SK-N-SH (cell line): ENCODE measurements at regions not wholly inside any gene's neighbourhood (a gene's known extent, or its start where the extent isn't known, plus 50 kb on each side); places are given as distances from the start of the nearest gene placed in this dataset.

Source experiments
- CTCF ChIA-PET: fragments of 300-600, 350-600 bp; formaldehyde crosslinking; extraction: SDS; loops from one replicate; lab custom pipeline; 2021; lab: Yijun Ruan, JAX
- POLR2A ChIA-PET: fragments of 350-600 bp; sonication (Branson Sonifier 250); formaldehyde crosslinking; extraction: SDS; loops from one replicate; lab custom pipeline; 2020; ENCODE audit warnings: antibody characterized with exemption, inconsistent platforms; lab: Yijun Ruan, JAX
- DNase-seq: peaks from one replicate; pipeline ENCODE4 v3.0.0; 2012
- H2AFZ ChIP-seq: fragments of 200-600 bp; sonication (generic); 2 replicates; pipeline ENCODE4 v1.8.1; 2016; ENCODE audit warnings: antibody characterized with exemption, mild to moderate bottlenecking, low read depth
- H3F3A ChIP-seq: fragments of 200-600 bp; sonication (generic); replicated peaks from 2 replicates; pipeline ENCODE3; 2016; ENCODE audit warnings: antibody characterized with exemption, mild to moderate bottlenecking; ENCODE audit not compliant: insufficient read depth
- H3K27ac ChIP-seq, 2 experiments: fragments of 200-500 bp in 1 of 2; fragments of 200-600 bp in 1 of 2; sonication (Bioruptor generic) in 1 of 2; sonication (generic), shearing (Covaris generic) in 1 of 2; 2 replicates each; pipeline versions ENCODE4 v1.5.1 to v1.6.1; 2014 to 2016; ENCODE audit warnings: low read depth in 2 of 2, inconsistent platforms in 1 of 2, low read length in 1 of 2, mild to moderate bottlenecking in 1 of 2, mixed read lengths in 1 of 2
- H3K27me3 ChIP-seq: fragments of 200-600 bp; sonication (generic), shearing (Covaris generic); 2 replicates; pipeline ENCODE4 v1.6.1; 2016; ENCODE audit warnings: mixed run types; ENCODE audit not compliant: insufficient read depth
- H3K36me3 ChIP-seq, 2 experiments: fragments of 200-500 bp in 1 of 2; fragments of 200-600 bp in 1 of 2; sonication (Bioruptor generic) in 1 of 2; sonication (generic) in 1 of 2; replicated peaks in 1 of 2; 2 replicates each; pipeline versions ENCODE3 to v1.5.1; 2014 to 2016; ENCODE audit warnings: low read length in 1 of 2, mild to moderate bottlenecking in 1 of 2; ENCODE audit not compliant: insufficient read depth in 2 of 2, control insufficient read depth in 1 of 2
- H3K4me1 ChIP-seq, 2 experiments: fragments of 200-500 bp in 1 of 2; fragments of 200-600 bp in 1 of 2; sonication (Bioruptor generic) in 1 of 2; sonication (generic), shearing (Covaris generic) in 1 of 2; 2 replicates each; pipeline versions ENCODE4 v1.5.1 to v1.6.1; 2014 to 2016; ENCODE audit warnings: low read depth in 1 of 2, low read length in 1 of 2, mixed run types in 1 of 2; ENCODE audit not compliant: insufficient read depth in 2 of 2, control insufficient read depth in 1 of 2
- H3K4me2 ChIP-seq: fragments of 200-600 bp; sonication (generic), shearing (Covaris generic); 2 replicates; pipeline ENCODE4 v1.6.1; 2017; ENCODE audit warnings: mixed run types
- H3K4me3 ChIP-seq, 2 experiments: fragments of 200-500 bp in 1 of 2; fragments of 200-600 bp in 1 of 2; sonication (Bioruptor generic) in 1 of 2; sonication (generic), shearing (Covaris generic) in 1 of 2; 2 replicates each; pipeline versions ENCODE4 v1.5.1 to v1.8.1; 2014 to 2016; ENCODE audit warnings: low read depth in 2 of 2, inconsistent platforms in 1 of 2, low read length in 1 of 2, mild to moderate bottlenecking in 1 of 2, mixed read lengths in 1 of 2, moderate library complexity in 1 of 2
- H3K79me2 ChIP-seq: fragments of 200-600 bp; sonication (generic); 2 replicates; pipeline ENCODE4 v1.8.1; 2017; ENCODE audit warnings: mild to moderate bottlenecking; ENCODE audit not compliant: insufficient read depth
- H3K9ac ChIP-seq: fragments of 200-600 bp; sonication (generic); 2 replicates; pipeline ENCODE4 v1.6.1; 2017; ENCODE audit warnings: mixed run types
- H3K9me2 ChIP-seq: fragments of 200-600 bp; sonication (generic); 2 replicates; pipeline ENCODE4 v1.6.1; 2017; ENCODE audit warnings: mixed run types
- H3K9me3 ChIP-seq: fragments of 200-600 bp; sonication (generic); 2 replicates; pipeline ENCODE4 v1.6.1; 2017; ENCODE audit warnings: mixed run types, mild to moderate bottlenecking, moderate library complexity
- H4K20me1 ChIP-seq: fragments of 200-600 bp; sonication (generic); 2 replicates; pipeline ENCODE4 v1.6.1; 2017; ENCODE audit warnings: mild to moderate bottlenecking, mixed run types; ENCODE audit not compliant: insufficient read depth
- EP300 ChIP-seq, 2 experiments: IDR thresholded peaks; 2 replicates each; pipeline versions ENCODE4 v1.4.0 to v1.6.1; 2012; ENCODE audit warnings: borderline replicate concordance in 1 of 2, low read depth in 1 of 2, low read length in 1 of 2
- FOSL2 ChIP-seq: IDR thresholded peaks from 2 replicates; pipeline ENCODE4 v1.4.0; 2012; ENCODE audit warnings: low read depth, mild to moderate bottlenecking, moderate library complexity, borderline replicate concordance
- JUND ChIP-seq: IDR thresholded peaks from 2 replicates; pipeline ENCODE4 v1.4.0; 2012
- MXI1 ChIP-seq: IDR thresholded peaks from 2 replicates; pipeline ENCODE4 v1.6.1; 2012; ENCODE audit warnings: mild to moderate bottlenecking, low read depth, low read length, improper control_type of control experiment
- POLR2AphosphoS5 ChIP-seq: IDR thresholded peaks from 2 replicates; pipeline ENCODE4 v1.6.1; 2012; ENCODE audit warnings: low read depth, low read length
- RAD21 ChIP-seq: IDR thresholded peaks from 2 replicates; pipeline ENCODE4 v1.6.1; 2012; ENCODE audit warnings: mild to moderate bottlenecking, low read length
- SIN3A ChIP-seq: IDR thresholded peaks from 2 replicates; pipeline ENCODE4 v1.6.1; 2012; ENCODE audit warnings: low read depth, mild to moderate bottlenecking, low read length, moderate library complexity, borderline replicate concordance
- SMC3 ChIP-seq: IDR thresholded peaks from 2 replicates; pipeline ENCODE4 v1.6.1; 2012; ENCODE audit warnings: low read depth, low read length, improper control_type of control experiment
- TAF1 ChIP-seq: IDR thresholded peaks from 2 replicates; pipeline ENCODE4 v1.6.1; 2012; ENCODE audit warnings: low read depth, mild to moderate bottlenecking, low read length, moderate library complexity, borderline replicate concordance
- TEAD4 ChIP-seq: IDR thresholded peaks from 2 replicates; pipeline ENCODE4 v1.4.0; 2012; ENCODE audit warnings: mild to moderate bottlenecking, borderline replicate concordance; ENCODE audit not compliant: insufficient read depth
- WGBS: methylation state at CpG from one replicate; pipeline ENCODE4 v1.1.6; 2017; ENCODE audit warnings: low lambda C conversion rate; 5-methylcytosine and 5-hydroxymethylcytosine counted together
- TF ChIP-seq, protein P1 (sequence below): fragments of 200-600 bp; sonication (generic); IDR thresholded peaks from 2 replicates; pipeline ENCODE4 v1.6.1; 2017; ENCODE audit warnings: antibody characterized with exemption, mild to moderate bottlenecking, moderate library complexity
- TF ChIP-seq, protein P2 (sequence below): IDR thresholded peaks from 2 replicates; pipeline ENCODE4 v1.4.0; 2012; ENCODE audit warnings: low read depth, borderline replicate concordance
- TF ChIP-seq, protein P3 (sequence below): fragments of 150-350 bp; IDR thresholded peaks from 2 replicates; pipeline ENCODE4 v1.6.1; 2017; ENCODE audit warnings: antibody characterized with exemption, low read length, low read depth, borderline replicate concordance
- TF ChIP-seq, protein P4 (sequence below): IDR thresholded peaks from 2 replicates; pipeline ENCODE4; 2012
- TF ChIP-seq, protein P5 (sequence below): IDR thresholded peaks from 2 replicates; pipeline ENCODE4 v1.4.0; 2012; ENCODE audit warnings: low read depth, borderline replicate concordance

DNA sequence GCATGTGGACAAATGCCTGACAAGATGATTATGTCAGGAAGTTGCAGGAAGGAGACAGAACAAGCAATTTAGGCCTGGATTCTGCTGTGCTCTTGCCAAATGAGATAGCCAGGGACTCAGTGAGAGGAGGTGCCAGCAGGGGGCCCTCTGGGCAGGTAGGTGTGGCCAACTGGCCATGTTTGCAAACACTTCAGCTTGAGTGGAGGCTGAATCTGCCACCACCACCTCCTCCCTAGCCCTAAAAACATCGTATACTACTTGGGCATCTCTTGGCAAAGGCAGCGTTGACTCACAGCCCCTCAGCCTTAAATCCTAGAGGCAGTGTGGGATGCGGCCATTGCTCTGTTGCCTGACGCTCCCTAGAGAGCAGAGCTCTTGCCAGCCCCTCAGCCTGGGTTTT, 95.1 kb upstream of the PLET1 start:
- no peaks in the 10 kb centered on the region for H3K9me3 ChIP-seq
- no peaks in the 10 kb centered on the region for H3K36me3 ChIP-seq
- no peaks in the 10 kb centered on the region for H3K27me3 ChIP-seq
- peak; percentile 46 for DNase-seq
- POLR2A ChIA-PET = interaction anchor here (0.9 kb wide), 1 partner anchor 9 kb away, joined by 3 read pairs; no protein-coding TSS in a partner anchor
- H3K4me3 ChIP-seq = no peak overlapping the region
- H3K9ac ChIP-seq = no peak overlapping the region
- H2AFZ ChIP-seq = no peak overlapping the region
- no peaks in the 10 kb centered on the region for H3K9me2 ChIP-seq
- no peaks in the 10 kb centered on the region for H3K79me2 ChIP-seq
- no peaks in the 10 kb centered on the region for H4K20me1 ChIP-seq
- TF ChIP-seq EP300 (IDR thresholded peaks at IDR 0.05; ENCODE audit: borderline replicate concordance in 1 of 2, low read depth in 1 of 2, low read length in 1 of 2) (no peak), TEAD4 (no peak), MXI1 (no peak), POLR2AphosphoS5 (no peak), JUND (no peak), SMC3 (peak; percentile 32; the same call in 1 of the 2 replicates), FOSL2 (no peak), RAD21 (peak; percentile 50)
- TF ChIP-seq, protein P1, sequence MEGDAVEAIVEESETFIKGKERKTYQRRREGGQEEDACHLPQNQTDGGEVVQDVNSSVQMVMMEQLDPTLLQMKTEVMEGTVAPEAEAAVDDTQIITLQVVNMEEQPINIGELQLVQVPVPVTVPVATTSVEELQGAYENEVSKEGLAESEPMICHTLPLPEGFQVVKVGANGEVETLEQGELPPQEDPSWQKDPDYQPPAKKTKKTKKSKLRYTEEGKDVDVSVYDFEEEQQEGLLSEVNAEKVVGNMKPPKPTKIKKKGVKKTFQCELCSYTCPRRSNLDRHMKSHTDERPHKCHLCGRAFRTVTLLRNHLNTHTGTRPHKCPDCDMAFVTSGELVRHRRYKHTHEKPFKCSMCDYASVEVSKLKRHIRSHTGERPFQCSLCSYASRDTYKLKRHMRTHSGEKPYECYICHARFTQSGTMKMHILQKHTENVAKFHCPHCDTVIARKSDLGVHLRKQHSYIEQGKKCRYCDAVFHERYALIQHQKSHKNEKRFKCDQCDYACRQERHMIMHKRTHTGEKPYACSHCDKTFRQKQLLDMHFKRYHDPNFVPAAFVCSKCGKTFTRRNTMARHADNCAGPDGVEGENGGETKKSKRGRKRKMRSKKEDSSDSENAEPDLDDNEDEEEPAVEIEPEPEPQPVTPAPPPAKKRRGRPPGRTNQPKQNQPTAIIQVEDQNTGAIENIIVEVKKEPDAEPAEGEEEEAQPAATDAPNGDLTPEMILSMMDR = peak; percentile 36
- TF ChIP-seq, protein P2, sequence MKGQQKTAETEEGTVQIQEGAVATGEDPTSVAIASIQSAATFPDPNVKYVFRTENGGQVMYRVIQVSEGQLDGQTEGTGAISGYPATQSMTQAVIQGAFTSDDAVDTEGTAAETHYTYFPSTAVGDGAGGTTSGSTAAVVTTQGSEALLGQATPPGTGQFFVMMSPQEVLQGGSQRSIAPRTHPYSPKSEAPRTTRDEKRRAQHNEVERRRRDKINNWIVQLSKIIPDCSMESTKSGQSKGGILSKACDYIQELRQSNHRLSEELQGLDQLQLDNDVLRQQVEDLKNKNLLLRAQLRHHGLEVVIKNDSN = no peak
- TF ChIP-seq, protein P3, sequence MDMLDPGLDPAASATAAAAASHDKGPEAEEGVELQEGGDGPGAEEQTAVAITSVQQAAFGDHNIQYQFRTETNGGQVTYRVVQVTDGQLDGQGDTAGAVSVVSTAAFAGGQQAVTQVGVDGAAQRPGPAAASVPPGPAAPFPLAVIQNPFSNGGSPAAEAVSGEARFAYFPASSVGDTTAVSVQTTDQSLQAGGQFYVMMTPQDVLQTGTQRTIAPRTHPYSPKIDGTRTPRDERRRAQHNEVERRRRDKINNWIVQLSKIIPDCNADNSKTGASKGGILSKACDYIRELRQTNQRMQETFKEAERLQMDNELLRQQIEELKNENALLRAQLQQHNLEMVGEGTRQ = no peak
- WGBS = no CpG with 5 or more reads among the region's 4 CpGs
- peaks cover 0 to 7% of the 10 kb centered on the region in 2 experiments; a peak in 1 of 4 replicates for H3K4me1 ChIP-seq
- no peaks in the 10 kb centered on the region for H3F3A ChIP-seq
- CTCF ChIA-PET = interaction anchor here (0.6 to 3.4 kb wide), 15 partner anchors 9 to 934 kb away, joined by 3 to 19 read pairs (median 3); no protein-coding TSS in a partner anchor
- no peak overlapping the region for H3K4me2 ChIP-seq
- H3K27ac ChIP-seq = no peak overlapping the region

DNA sequence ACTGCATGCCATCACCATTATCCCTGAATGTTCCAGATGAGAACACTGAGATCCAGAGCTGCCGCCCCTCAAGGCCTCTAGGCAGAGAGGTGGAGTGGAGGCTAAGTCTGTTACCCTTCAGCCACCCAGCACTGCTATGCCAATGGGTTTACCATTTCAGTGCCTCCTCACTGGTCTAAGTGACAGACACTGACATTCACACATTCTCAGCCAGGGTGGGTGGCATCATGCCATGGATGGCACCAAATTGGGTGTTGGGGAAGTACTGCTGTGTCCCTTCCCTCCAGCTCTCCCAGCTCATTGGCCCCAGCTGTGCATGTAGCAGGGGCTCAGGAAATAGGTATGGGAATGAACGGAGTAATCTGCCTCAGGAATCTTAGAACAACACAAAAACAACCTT, 96.8 kb upstream of the PLET1 start:
- Histone ChIP-seq H3K9me3 (no peaks in the 10 kb centered on the region), H3K36me3 (no peaks in the 10 kb centered on the region), H3K9ac (no peak overlapping the region), H3K4me1 (peaks cover 0 to 7% of the 10 kb centered on the region in 2 experiments; a peak in 1 of 4 replicates), H3K79me2 (no peaks in the 10 kb centered on the region), H3K27me3 (no peaks in the 10 kb centered on the region), H3K27ac (no peak overlapping the region), H3K9me2 (no peaks in the 10 kb centered on the region), H3K4me2 (no peak overlapping the region), H3K4me3 (no peak overlapping the region), H2AFZ (no peak overlapping the region), H4K20me1 (no peaks in the 10 kb centered on the region), H3F3A (no peaks in the 10 kb centered on the region)
- CTCF ChIA-PET = interaction anchor here (0.9 to 3.4 kb wide), 2 partner anchors 8 to 12 kb away, joined by 3 to 19 read pairs; no protein-coding TSS in a partner anchor
- POLR2A ChIA-PET = no interaction called here
- no peak for DNase-seq
- TF ChIP-seq FOSL2 = no peak
- no peak for TF ChIP-seq SIN3A
- TF ChIP-seq TAF1 = no peak
- TF ChIP-seq, protein P4, sequence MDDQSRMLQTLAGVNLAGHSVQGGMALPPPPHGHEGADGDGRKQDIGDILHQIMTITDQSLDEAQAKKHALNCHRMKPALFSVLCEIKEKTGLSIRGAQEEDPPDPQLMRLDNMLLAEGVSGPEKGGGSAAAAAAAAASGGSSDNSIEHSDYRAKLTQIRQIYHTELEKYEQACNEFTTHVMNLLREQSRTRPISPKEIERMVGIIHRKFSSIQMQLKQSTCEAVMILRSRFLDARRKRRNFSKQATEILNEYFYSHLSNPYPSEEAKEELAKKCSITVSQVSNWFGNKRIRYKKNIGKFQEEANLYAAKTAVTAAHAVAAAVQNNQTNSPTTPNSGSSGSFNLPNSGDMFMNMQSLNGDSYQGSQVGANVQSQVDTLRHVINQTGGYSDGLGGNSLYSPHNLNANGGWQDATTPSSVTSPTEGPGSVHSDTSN = no peak
- TF ChIP-seq, protein P5, sequence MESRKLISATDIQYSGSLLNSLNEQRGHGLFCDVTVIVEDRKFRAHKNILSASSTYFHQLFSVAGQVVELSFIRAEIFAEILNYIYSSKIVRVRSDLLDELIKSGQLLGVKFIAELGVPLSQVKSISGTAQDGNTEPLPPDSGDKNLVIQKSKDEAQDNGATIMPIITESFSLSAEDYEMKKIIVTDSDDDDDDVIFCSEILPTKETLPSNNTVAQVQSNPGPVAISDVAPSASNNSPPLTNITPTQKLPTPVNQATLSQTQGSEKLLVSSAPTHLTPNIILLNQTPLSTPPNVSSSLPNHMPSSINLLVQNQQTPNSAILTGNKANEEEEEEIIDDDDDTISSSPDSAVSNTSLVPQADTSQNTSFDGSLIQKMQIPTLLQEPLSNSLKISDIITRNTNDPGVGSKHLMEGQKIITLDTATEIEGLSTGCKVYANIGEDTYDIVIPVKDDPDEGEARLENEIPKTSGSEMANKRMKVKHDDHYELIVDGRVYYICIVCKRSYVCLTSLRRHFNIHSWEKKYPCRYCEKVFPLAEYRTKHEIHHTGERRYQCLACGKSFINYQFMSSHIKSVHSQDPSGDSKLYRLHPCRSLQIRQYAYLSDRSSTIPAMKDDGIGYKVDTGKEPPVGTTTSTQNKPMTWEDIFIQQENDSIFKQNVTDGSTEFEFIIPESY = no peak
- WGBS = 68% methylated on average over 2 of the region's 2 CpGs
